M059J (cell line): ENCODE measurements at regions not wholly inside any gene's neighbourhood (a gene's known extent, or its start where the extent isn't known, plus 50 kb on each side); places are given as distances from the start of the nearest gene placed in this dataset.

Experiments
- DNase-seq: peaks from one replicate; pipeline ENCODE4 v3.0.0-alpha.2; 2012; ENCODE audit warnings: low read depth

DNA sequence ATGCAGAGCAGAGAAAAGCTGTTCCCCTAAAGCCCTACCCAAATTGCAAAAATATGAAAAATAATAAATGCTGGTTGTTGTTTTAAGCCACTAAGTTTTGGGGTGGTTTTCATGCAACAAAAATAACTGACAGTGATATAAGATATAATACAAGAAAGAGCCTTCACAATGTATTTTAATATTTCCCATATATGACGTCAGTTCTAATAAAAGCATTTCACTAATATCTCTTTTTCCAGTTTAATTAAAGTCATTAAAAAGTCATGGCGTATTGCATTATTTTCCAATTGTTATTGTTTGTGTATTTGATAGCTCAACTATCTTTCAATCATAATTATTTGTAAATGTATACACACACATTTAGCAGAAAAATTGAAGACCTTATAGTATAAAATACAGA is 134.7 kb upstream of the EPHA7 start:
- no peak for DNase-seq

DNA sequence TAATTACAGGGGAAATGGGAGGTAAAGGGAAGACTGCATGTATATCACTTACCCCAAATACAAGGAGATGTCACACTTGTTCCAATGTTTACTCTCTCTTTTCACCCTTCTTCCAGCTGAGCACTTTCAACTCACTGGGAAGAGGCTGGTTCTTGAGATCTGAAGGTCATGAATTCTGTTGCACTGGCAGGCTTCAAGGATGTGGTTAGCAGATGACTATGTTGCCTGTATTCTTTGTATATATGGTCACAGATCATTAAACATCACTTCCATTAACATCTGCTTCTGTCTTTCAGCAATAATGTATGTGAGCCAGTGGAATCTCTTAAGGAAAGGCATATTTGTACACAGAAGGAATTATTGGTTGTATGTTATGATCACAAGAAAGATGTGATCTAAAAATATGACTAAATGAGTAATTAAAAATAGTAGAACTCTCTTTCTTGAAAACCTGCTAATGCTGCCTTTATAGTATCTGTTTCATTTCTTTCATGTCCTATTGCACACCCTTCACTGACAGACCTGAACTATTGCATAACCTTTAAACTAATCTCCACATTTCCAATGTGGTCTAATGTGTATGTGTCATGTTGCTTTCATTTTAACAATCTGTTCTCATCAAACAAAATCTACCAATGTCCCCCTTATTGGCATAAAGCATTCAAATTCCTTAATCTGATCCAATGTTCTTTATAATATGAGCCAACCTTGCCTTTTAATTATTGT is 131.4 kb upstream of the EPHA7 start:
- DNase-seq = no peak

DNA sequence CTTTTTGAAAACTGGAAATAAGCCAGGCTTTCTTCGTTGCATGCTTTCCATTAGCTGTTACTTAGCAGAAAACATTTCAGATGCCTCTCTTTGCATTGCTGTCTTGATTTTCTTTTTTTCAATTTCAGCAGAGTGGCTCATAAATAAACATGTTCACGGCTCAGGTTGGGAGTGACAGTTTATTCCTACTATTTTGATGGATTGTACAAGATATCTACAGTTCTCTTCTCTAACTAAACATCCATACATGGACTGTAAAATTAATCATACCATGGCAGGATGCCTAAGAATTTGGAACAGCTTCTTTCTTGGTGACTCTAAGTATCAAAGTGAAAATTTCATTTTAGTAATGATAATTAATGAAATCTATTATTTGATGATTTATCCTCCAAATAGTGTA is 130.5 kb upstream of the EPHA7 start:
- no peak for DNase-seq

DNA sequence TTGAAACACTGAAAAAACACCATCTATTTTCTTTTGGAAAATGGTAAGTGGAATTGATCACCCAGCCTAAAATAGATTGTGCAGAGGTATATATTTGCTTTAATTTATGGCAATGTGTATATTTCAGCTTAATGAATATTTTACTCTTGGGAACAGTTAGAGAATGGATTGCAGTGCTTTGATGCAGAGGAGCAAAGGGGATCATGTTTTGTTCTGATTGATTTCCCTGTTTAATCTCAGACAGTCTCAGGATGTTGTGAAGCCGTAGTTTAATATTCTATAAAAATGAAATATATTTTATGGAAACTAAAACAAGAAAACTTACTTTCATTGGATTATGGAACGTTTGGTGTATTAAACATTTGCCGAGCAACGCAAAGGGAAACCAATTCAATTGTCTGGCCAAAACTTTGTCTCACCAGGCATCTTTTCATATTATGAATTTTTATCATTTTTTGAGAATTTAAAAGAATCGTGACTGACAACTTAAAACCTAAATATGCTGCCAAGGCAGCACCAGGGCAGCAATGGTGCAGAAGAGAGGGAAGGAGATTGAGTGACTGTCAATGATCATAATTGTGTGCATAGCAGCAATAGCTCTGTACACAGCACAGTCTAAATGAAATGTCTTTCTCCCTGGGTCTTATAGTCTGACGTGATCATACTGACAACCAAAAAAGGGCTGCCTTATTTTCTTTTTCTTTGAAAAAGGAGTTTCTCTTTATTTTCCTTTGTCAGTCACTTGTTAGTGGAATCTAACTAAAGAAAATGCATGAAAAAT is 105.5 kb upstream of the EPHA7 start:
- DNase-seq = no peak

DNA sequence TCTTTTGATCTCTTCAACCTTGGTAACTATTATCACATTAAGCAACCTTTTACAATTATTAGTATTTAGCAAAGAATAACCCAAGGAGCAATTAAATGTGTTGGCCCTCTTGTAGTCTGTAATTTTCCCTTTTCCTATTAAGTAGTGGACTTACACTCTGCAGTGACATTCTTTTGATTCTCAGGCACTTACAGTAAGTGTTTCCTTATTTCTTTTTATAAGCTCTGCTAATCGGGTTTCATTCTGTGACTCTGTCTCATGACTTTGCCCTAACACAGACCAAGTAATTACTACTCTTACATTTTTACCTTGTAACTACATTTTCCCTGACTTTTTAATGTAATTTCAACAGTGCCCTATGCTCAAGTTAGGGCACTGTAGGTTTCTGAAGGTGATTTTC is 104.0 kb upstream of the EPHA7 start:
- no peak for DNase-seq

DNA sequence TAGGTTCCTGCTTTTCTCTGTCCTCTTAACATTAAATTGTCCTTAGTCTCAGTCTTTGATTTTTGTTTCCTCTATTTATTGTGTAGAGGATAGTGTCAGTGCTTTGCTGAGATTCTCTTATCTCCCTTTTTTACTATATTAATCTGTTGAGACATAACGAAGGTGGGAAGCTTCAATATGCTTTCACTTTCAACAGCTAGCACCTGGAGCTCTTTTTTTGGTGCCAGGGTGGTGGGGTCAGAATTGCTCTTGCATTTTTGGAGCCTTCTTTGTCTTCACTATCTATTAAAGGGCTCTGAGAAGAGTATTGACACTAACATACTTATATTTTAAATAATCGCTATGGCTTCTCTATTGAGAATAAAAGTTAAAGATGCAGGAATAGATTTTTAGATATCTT is 97.1 kb upstream of the EPHA7 start:
- no peak for DNase-seq

DNA sequence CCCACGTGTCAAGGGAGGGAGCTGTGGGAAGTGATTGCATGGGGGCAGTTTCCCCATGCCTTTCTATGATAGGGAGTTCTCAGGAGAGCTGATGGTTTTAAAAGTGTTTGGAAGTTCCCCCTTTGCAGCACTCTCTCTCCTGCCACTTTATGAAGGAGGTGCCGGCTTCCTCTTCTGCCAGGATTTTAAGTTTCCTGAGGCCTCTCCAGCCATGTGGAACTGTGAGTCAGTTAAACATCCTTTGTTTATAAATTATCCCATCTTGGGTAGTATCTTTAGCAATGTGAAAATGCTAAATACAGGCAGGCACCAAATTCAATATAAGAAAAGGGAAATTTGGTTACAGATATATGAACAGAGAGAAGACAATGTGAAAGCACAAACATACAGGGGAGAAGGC is 96.4 kb upstream of the EPHA7 start:
- DNase-seq = no peak

DNA sequence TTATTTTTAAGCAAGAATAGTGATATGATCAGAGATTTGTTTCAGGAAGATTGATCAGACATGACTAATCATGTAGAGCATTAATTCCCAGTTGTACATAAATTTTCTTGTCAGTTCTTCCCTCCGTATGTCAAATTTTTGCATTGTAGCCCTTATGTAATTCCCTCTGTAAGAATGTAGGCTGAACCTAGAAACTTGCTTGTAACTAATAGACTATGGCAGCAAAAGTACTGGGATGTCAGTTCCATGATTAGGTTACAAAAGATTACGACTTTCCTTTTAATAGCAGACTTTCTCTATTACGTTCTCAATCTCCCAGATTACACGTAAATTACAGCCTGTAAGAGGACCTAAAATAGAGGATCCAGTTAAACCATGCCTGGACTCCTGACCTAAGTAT is 79.4 kb upstream of the EPHA7 start:
- no peak for DNase-seq

DNA sequence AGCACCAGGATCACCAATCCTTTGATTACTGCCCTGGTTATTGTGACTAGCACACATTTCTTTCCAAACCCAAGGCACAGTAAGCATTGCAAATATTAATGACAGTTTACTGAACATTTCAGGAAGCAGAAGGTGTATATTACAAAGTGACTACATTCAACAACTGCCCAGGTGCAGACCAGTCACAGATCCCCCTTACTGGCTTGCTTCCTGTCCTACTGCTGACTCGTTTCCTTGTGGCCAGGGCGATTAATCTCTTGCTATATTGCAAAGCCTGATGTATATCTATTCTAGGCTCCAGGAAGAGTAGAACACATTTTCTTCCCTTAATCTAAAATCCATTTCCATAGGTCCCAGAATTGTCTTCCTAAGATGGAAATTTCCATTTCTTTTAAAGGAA is 77.2 kb upstream of the EPHA7 start:
- DNase-seq = no peak

DNA sequence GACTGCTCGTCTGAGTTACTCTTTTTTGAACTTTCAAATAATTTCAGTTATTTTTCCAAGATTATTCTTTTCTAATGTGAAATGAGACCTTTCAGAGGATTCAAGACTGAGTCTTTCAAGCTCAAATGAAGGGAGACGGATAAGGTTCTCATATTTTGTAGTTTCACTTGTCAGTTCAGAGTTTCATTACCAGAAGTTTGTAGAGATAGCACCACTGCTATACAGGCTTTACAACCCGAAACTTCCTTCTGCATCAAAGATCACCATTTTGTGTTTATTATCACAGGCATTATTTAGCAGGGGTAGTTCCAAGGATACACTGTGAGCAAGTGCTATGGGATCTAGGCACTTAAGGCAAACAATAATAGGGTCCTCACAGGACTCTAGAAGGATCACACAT is 74.7 kb upstream of the EPHA7 start:
- no peak for DNase-seq

DNA sequence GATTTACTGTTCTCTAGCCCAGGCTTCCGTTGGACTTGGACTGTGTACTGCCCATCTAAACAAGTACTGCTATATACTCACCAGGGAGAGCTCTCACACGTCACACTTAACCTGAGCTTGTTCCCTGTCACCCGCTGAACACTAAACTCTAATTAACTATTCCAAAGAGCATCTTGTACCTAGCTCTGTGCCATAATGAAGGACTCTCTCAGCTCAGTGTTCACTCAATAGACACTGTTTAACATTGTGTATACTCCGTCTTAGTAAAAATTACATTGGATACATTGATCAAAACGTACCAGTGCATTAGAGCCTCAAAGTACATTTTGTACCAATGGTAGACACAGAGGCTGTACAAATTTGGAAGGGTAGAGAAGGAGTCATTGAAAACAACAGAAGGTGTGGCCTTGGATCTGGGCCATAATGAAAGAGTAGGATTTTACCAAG is 55.4 kb upstream of the EPHA7 start:
- no peak for DNase-seq

DNA sequence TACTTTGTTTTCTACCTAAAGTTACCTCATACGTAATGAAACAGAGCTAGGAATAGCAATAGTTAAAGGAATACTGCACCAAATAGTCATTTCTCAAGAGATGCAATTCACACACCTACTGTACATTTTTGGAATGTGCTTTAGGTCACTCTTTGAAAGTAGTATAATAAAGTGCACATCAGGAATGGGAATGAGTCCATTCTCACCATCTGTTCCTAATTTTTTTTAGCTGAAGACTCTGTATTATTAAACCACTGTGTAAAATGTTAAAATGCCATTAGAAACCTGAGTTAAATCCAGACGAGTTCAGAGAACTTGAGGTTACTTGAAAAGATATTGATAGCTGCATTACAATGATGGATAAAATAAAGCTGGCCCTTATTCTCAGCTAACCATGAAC is 51.9 kb upstream of the EPHA7 start:
- DNase-seq = no peak
